ENCODE measurements at regions not wholly inside any gene's neighbourhood (a gene's known extent, or its start where the extent isn't known, plus 50 kb on each side); places are given as distances from the start of the nearest gene placed in this dataset.

- H3K79me2 ChIP-seq (ENCODE audit: control insufficient read depth, insufficient read depth, low read length) = no peaks in the 10 kb centered on the region
- H3K4me2 ChIP-seq (ENCODE audit: control insufficient read depth, extremely low read depth, insufficient read depth, low read depth, low read length) = no peak overlapping the region
- no peaks in the 10 kb centered on the region for H4K20me1 ChIP-seq (ENCODE audit: control insufficient read depth, extremely low read depth, insufficient read depth, low read length)
- dilution Hi-C loops (cut with MboI; ENCODE audit: extremely low pct_ligation_motif_present, low sequenced_read_pairs) = no loop called here
- H3K36me3 ChIP-seq (ENCODE audit: control insufficient read depth in 2 of 2, extremely low read depth in 1 of 2, insufficient read depth in 2 of 2, low read length in 2 of 2) = no peaks in the 10 kb centered on the region
- DNase-seq (ENCODE audit: low read depth, low spot score) (no peak), FAIRE-seq (no peak)
- H3K27ac ChIP-seq (ENCODE audit: control insufficient read depth, insufficient read depth, low read length) = no peak overlapping the region
- peaks cover 4% of the 10 kb centered on the region for H3K9me3 ChIP-seq (ENCODE audit: control insufficient read depth, low read depth, low read length)
- H2AFZ ChIP-seq (ENCODE audit: control insufficient read depth, low read length) = no peak overlapping the region
- H3K4me3 ChIP-seq (ENCODE audit: control insufficient read depth in 2 of 3, extremely low read depth in 1 of 3, insufficient read depth in 2 of 3, low read depth in 1 of 3, low read length in 3 of 3) = no peak overlapping the region
- TF ChIP-seq EZH2 (IDR thresholded peaks at IDR 0.05; ENCODE audit: low read length) = no peak
- TF ChIP-seq CTCF (optimal IDR thresholded peaks at IDR 0.05 in 1 of 3, IDR thresholded peaks at IDR 0.05 in 1 of 3, conservative IDR thresholded peaks at IDR 0.05 in 1 of 3; ENCODE audit: extremely low read depth in 1 of 3, insufficient read depth in 2 of 3, low read length in 3 of 3) = no peak
- H3K27me3 ChIP-seq (ENCODE audit: control insufficient read depth, extremely low read depth, insufficient read depth, low read length) = no peaks in the 10 kb centered on the region
- no peaks in the 10 kb centered on the region for H3K9me1 ChIP-seq (ENCODE audit: control insufficient read depth, extremely low read depth, insufficient read depth, low read length)
- H3K4me1 ChIP-seq (ENCODE audit: control insufficient read depth, extremely low read depth, insufficient read depth, low read length) = no peaks in the 10 kb centered on the region
- no peak overlapping the region for H3K9ac ChIP-seq (ENCODE audit: control insufficient read depth, extremely low read depth, insufficient read depth, low read length)
These were observed 2002.9 kb downstream of the MAT2B start for GRCh38 chr5:165508286-165508685.

- no peak overlapping the region for H2AFZ ChIP-seq (ENCODE audit: control insufficient read depth, low read length)
- H4K20me1 ChIP-seq (ENCODE audit: control insufficient read depth, extremely low read depth, insufficient read depth, low read length) = no peaks in the 10 kb centered on the region
- TF ChIP-seq CTCF (optimal IDR thresholded peaks at IDR 0.05 in 1 of 3, IDR thresholded peaks at IDR 0.05 in 1 of 3, conservative IDR thresholded peaks at IDR 0.05 in 1 of 3; ENCODE audit: extremely low read depth in 1 of 3, insufficient read depth in 2 of 3, low read length in 3 of 3) (no peak), EZH2 (IDR thresholded peaks at IDR 0.05; ENCODE audit: low read length) (no peak)
- H3K9me1 ChIP-seq (ENCODE audit: control insufficient read depth, extremely low read depth, insufficient read depth, low read length) = no peaks in the 10 kb centered on the region
- no peak overlapping the region for H3K27ac ChIP-seq (ENCODE audit: control insufficient read depth, insufficient read depth, low read length)
- H3K9me3 ChIP-seq (ENCODE audit: control insufficient read depth, low read depth, low read length) = peaks cover 4% of the 10 kb centered on the region
- H3K27me3 ChIP-seq (ENCODE audit: control insufficient read depth, extremely low read depth, insufficient read depth, low read length) = no peaks in the 10 kb centered on the region
- no peaks in the 10 kb centered on the region for H3K79me2 ChIP-seq (ENCODE audit: control insufficient read depth, insufficient read depth, low read length)
- no peaks in the 10 kb centered on the region for H3K4me1 ChIP-seq (ENCODE audit: control insufficient read depth, extremely low read depth, insufficient read depth, low read length)
- H3K4me2 ChIP-seq (ENCODE audit: control insufficient read depth, extremely low read depth, insufficient read depth, low read depth, low read length) = no peak overlapping the region
- dilution Hi-C loops (cut with MboI; ENCODE audit: extremely low pct_ligation_motif_present, low sequenced_read_pairs) = no loop called here
- no peak for DNase-seq (ENCODE audit: low read depth, low spot score)
- no peak overlapping the region for H3K9ac ChIP-seq (ENCODE audit: control insufficient read depth, extremely low read depth, insufficient read depth, low read length)
- H3K4me3 ChIP-seq (ENCODE audit: control insufficient read depth in 2 of 3, extremely low read depth in 1 of 3, insufficient read depth in 2 of 3, low read depth in 1 of 3, low read length in 3 of 3) = no peak overlapping the region
- H3K36me3 ChIP-seq (ENCODE audit: control insufficient read depth in 2 of 2, extremely low read depth in 1 of 2, insufficient read depth in 2 of 2, low read length in 2 of 2) = no peaks in the 10 kb centered on the region
- FAIRE-seq = no peak
These were observed 2003.4 kb downstream of the MAT2B start for GRCh38 chr5:165508861-165509260.

Data from keratinocyte (primary cell).